ENCODE measurements at regions not wholly inside any gene's neighbourhood (a gene's known extent, or its start where the extent isn't known, plus 50 kb on each side); places are given as distances from the start of the nearest gene placed in this dataset.

- Histone ChIP-seq H3K27me3 (no peaks in the 10 kb centered on the region), H3K4me3 (no peak overlapping the region), H3K4me1 (peaks cover 0 to 52% (median 19%) of the 10 kb centered on the region in 4 donors), H3K36me3 (no peaks in the 10 kb centered on the region), H3K27ac (no peak overlapping the region), H3K9me3 (no peaks in the 10 kb centered on the region)
- intact Hi-C loops (cut with DNase I; ENCODE audit: low total_unique reads) = no loop called here
- DNase-seq = no peak
- no peak for TF ChIP-seq CTCF (IDR thresholded peaks at IDR 0.05)
Measured at GRCh38 chr2:100756704-100757103, 63.2 kb upstream of the NPAS2 start.

- TF ChIP-seq CTCF (IDR thresholded peaks at IDR 0.05) = no peak
- Histone ChIP-seq H3K4me3 (no peak overlapping the region), H3K36me3 (no peaks in the 10 kb centered on the region), H3K9me3 (no peaks in the 10 kb centered on the region), H3K27me3 (no peaks in the 10 kb centered on the region), H3K4me1 (peaks cover 0 to 43% (median 9%) of the 10 kb centered on the region in 4 donors), H3K27ac (no peak overlapping the region)
- no peak for DNase-seq
- intact Hi-C loops (cut with DNase I; ENCODE audit: low total_unique reads) = no loop called here
Measured at GRCh38 chr2:100757621-100758394, 62.1 kb upstream of the NPAS2 start.

- intact Hi-C loops (cut with DNase I; ENCODE audit: low total_unique reads) = no loop called here
- H3K9me3 ChIP-seq = no peaks in the 10 kb centered on the region
- H3K4me3 ChIP-seq = no peak overlapping the region
- peaks cover 0 to 22% (median 0%) of the 10 kb centered on the region in 4 donors for H3K4me1 ChIP-seq
- no peak overlapping the region for H3K27ac ChIP-seq
- no peak for DNase-seq
- no peak for TF ChIP-seq CTCF (IDR thresholded peaks at IDR 0.05)
- H3K36me3 ChIP-seq = no peaks in the 10 kb centered on the region
- H3K27me3 ChIP-seq = no peaks in the 10 kb centered on the region
Measured at GRCh38 chr2:100759901-100760300, 60.0 kb upstream of the NPAS2 start.

GRCh38 chr2:100761365-100761764 lies 58.6 kb upstream of the NPAS2 start:
- no peaks in the 10 kb centered on the region for H3K36me3 ChIP-seq
- TF ChIP-seq CTCF (IDR thresholded peaks at IDR 0.05) = no peak

GRCh38 chr2:100764430-100764829 lies 55.5 kb upstream of the NPAS2 start:
- DNase-seq = no peak
- no peaks in the 10 kb centered on the region for H3K27me3 ChIP-seq
- no peak overlapping the region for H3K27ac ChIP-seq
- no peak for TF ChIP-seq CTCF (IDR thresholded peaks at IDR 0.05)
- intact Hi-C loops (cut with DNase I; ENCODE audit: low total_unique reads) = no loop called here
- H3K36me3 ChIP-seq = no peaks in the 10 kb centered on the region
- no peak overlapping the region for H3K4me3 ChIP-seq
- no peaks in the 10 kb centered on the region for H3K9me3 ChIP-seq
- peaks cover 0 to 10% (median 0%) of the 10 kb centered on the region in 4 donors for H3K4me1 ChIP-seq

More at GRCh38 chr2:100761365-100761764, 58.6 kb upstream of the NPAS2 start:
- Histone ChIP-seq H3K9me3 (no peaks in the 10 kb centered on the region), H3K4me3 (no peak overlapping the region), H3K27me3 (no peaks in the 10 kb centered on the region), H3K4me1 (peaks cover 0 to 12% (median 0%) of the 10 kb centered on the region in 4 donors), H3K27ac (no peak overlapping the region)
- DNase-seq = no peak
- intact Hi-C loops (cut with DNase I; ENCODE audit: low total_unique reads) = no loop called here

Data from tibial artery (tissue), 4 donors.